ENCODE measurements at regions not wholly inside any gene's neighbourhood (a gene's known extent, or its start where the extent isn't known, plus 50 kb on each side); places are given as distances from the start of the nearest gene placed in this dataset.

- TF ChIP-seq CTCF (IDR thresholded peaks at IDR 0.05; ENCODE audit: poor library complexity) (no peak), EZH2 (IDR thresholded peaks at IDR 0.05; ENCODE audit: borderline replicate concordance) (no peak)
Observed at GRCh38 chr12:93984005-93984404, 164.4 kb upstream of the PLXNC1 start.

Measured in hepatocyte (in vitro differentiated cells).